Brain microvascular endothelial cell (primary cell): ENCODE measurements at regions not wholly inside any gene's neighbourhood (a gene's known extent, or its start where the extent isn't known, plus 50 kb on each side); places are given as distances from the start of the nearest gene placed in this dataset.

Source experiments
- DNase-seq: peaks from one replicate; pipeline ENCODE4 v3.0.0-alpha.2; 2020
- H3K27ac ChIP-seq: fragments of 250-450 bp; sonication (Bioruptor Pico); 2 replicates; pipeline ENCODE4 v1.5.1; 2020; ENCODE audit warnings: mild to moderate bottlenecking, moderate library complexity
- H3K27me3 ChIP-seq: fragments of 250-450 bp; sonication (Bioruptor Pico); replicated peaks from 2 replicates; pipeline ENCODE4 v1.5.1; 2020; ENCODE audit warnings: mild to moderate bottlenecking
- H3K36me3 ChIP-seq: fragments of 250-450 bp; sonication (Bioruptor Pico); replicated peaks from 2 replicates; pipeline ENCODE4 v1.5.1; 2020; ENCODE audit warnings: mild to moderate bottlenecking
- H3K4me3 ChIP-seq: 2 replicates; pipeline ENCODE4 v1.5.1; 2011; ENCODE audit warnings: low read depth, mild to moderate bottlenecking, control low read depth, low read length, moderate library complexity
- in situ Hi-C: cut with HindIII; loops from 2 replicates; pipeline ENCODE4 v1.10.0; 2017; ENCODE audit warnings: low sequenced_read_pairs, low pct_ligation_motif_present
- TF ChIP-seq, protein P1 (sequence below): IDR thresholded peaks from 2 replicates; pipeline ENCODE4 v1.5.1; 2011; ENCODE audit warnings: low read depth, mild to moderate bottlenecking, moderate library complexity, low read length, control low read depth, inconsistent platforms; ENCODE audit errors: missing control alignments

DNA sequence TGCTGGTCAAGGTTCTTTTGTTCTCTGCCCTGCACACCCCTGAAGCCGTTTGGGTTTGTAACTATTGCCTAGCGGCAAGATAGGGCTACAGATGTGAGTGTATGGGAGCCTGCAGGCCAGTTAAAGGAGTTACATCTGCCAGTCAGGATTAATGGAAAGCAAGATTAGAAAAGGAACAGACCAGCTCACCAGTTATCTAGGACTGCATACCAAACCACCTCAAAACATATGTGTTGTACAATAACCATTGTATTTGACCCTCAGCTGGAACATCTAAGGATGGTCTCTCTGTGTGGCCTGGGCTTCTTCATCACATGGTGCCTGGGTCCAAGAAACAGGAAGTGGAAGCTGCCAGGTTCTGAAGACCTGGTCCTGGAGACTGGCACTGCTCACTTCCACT is 52.5 kb upstream of the FBXO28 start:
- TF ChIP-seq, protein P1, sequence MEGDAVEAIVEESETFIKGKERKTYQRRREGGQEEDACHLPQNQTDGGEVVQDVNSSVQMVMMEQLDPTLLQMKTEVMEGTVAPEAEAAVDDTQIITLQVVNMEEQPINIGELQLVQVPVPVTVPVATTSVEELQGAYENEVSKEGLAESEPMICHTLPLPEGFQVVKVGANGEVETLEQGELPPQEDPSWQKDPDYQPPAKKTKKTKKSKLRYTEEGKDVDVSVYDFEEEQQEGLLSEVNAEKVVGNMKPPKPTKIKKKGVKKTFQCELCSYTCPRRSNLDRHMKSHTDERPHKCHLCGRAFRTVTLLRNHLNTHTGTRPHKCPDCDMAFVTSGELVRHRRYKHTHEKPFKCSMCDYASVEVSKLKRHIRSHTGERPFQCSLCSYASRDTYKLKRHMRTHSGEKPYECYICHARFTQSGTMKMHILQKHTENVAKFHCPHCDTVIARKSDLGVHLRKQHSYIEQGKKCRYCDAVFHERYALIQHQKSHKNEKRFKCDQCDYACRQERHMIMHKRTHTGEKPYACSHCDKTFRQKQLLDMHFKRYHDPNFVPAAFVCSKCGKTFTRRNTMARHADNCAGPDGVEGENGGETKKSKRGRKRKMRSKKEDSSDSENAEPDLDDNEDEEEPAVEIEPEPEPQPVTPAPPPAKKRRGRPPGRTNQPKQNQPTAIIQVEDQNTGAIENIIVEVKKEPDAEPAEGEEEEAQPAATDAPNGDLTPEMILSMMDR: no peak
- in situ Hi-C loops: no loop called here
- no peak overlapping the region for H3K4me3 ChIP-seq
- no peaks in the 10 kb centered on the region for H3K27me3 ChIP-seq
- no peak overlapping the region for H3K27ac ChIP-seq
- no peaks in the 10 kb centered on the region for H3K36me3 ChIP-seq
- no peak for DNase-seq

DNA sequence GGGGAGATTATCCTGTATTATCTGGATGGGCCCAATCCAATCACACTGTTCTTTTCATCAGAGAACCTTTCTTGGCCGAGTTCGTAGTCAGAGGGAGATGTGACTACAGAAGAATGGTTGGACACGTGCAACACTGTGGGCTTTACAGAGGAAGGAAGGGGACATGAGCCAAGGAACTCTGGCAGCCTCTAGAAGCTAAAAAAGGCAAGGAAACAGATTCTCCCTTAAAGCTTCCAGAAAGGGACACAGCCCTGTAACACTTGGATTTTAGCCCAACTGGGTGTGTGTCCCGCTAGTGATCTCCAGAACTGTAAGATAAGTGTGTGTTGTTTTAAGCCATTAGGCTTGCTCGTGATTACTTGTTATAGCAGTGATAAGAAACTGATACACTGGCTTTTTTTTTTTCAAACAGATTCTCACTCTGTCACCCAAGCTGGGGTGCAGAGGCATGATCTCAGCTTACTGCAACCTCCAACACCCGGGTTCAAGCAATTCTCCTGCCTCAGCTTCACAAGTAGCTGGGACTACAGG is 53.9 kb upstream of the FBXO28 start:
- Histone ChIP-seq H3K27me3 (no peaks in the 10 kb centered on the region), H3K4me3 (no peak overlapping the region), H3K36me3 (no peaks in the 10 kb centered on the region), H3K27ac (no peak overlapping the region)
- TF ChIP-seq, protein P1: no peak
- in situ Hi-C loops: no loop called here
- no peak for DNase-seq

DNA sequence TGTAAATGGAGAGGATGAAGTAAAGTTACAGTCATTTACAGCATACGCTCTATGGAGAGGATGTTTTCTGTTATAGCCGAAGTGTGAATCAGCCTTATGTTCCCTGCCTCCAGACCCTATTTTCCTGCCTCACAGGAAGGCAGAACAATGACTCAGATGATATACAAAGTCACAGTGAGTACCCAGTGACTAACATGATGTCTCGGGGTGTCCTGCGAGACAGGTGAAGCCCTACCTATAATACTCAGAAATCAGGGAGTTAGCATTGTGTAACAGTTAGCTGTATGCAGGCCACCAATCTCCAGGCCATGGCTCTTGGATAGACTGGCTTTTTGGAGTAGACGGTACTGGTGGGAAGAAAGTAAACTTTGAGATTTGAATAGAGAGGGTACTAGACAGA is 55.6 kb upstream of the FBXO28 start:
- in situ Hi-C loops: no loop called here
- no peak overlapping the region for H3K27ac ChIP-seq

GRCh38 chr1:224057461-224058199 is 56.3 kb upstream of the FBXO28 start:
- no peak for DNase-seq
- in situ Hi-C loops: no loop called here

More for the DNA sequence above, 55.6 kb upstream of the FBXO28 start:
- no peaks in the 10 kb centered on the region for H3K36me3 ChIP-seq
- TF ChIP-seq, protein P1: no peak
- peak; percentile 44 for DNase-seq
- H3K4me3 ChIP-seq: no peak overlapping the region
- H3K27me3 ChIP-seq: no peaks in the 10 kb centered on the region

DNA sequence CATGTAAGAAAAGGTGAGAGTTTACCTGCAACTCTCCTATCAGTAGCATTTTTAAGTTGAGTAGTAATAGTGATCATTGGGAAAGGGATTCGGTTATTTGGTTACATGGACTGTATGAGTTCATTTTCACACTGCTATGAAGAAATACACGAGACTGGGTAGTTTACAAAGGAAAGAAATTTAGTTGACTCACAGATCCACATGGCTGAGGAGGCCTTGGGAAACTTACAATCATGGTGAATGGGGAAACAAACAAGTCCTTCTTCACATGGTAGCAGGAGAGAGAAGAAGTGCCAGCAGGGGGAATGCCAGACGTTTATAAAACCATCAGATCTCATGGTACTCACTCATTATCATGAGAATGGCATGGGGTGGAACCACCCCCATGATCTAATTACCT is 59.3 kb upstream of the FBXO28 start:
- no peak for DNase-seq
- Histone ChIP-seq H3K36me3 (no peaks in the 10 kb centered on the region), H3K27me3 (no peaks in the 10 kb centered on the region), H3K27ac (no peak overlapping the region), H3K4me3 (no peak overlapping the region)
- TF ChIP-seq, protein P1: no peak
- in situ Hi-C loops: no loop called here

More at GRCh38 chr1:224057461-224058199, 56.3 kb upstream of the FBXO28 start:
- H3K27ac ChIP-seq: no peak overlapping the region
- H3K36me3 ChIP-seq: no peaks in the 10 kb centered on the region
- no peaks in the 10 kb centered on the region for H3K27me3 ChIP-seq
- TF ChIP-seq, protein P1: no peak
- H3K4me3 ChIP-seq: no peak overlapping the region
